ENCODE measurements at regions not wholly inside any gene's neighbourhood (a gene's known extent, or its start where the extent isn't known, plus 50 kb on each side); places are given as distances from the start of the nearest gene placed in this dataset.
"Not testable (repeated sequence)": the region's sequence is repeated elsewhere in the genome, so short reads cannot be mapped to it uniquely, and the experiment has no call there.

- no peak for DNase-seq (ENCODE audit: low read depth in 3 of 3)
Measured at GRCh38 chr2:82120654-82121053, 1816.1 kb upstream of the LRRTM1 start.

GRCh38 chr2:82120115-82120514 lies 1815.6 kb upstream of the LRRTM1 start:
- no peak for DNase-seq (ENCODE audit: low read depth in 3 of 3)

GRCh38 chr2:82109418-82109817 lies 1804.9 kb upstream of the LRRTM1 start:
- DNase-seq (ENCODE audit: low read depth in 3 of 3), result no peak

GRCh38 chr2:82098617-82099016 lies 1794.1 kb upstream of the LRRTM1 start:
- no peak for DNase-seq (ENCODE audit: low read depth in 3 of 3)

- no peak for DNase-seq (ENCODE audit: low read depth in 3 of 3)
Measured at GRCh38 chr2:82089518-82089917, 1785.0 kb upstream of the LRRTM1 start.

GRCh38 chr2:82084679-82085392 lies 1780.3 kb upstream of the LRRTM1 start:
- DNase-seq (ENCODE audit: low read depth in 3 of 3), result no peak

- no peak for DNase-seq (ENCODE audit: low read depth in 3 of 3)
Measured at GRCh38 chr2:82075875-82076274, 1771.3 kb upstream of the LRRTM1 start.

GRCh38 chr2:82062463-82062862 lies 1757.9 kb upstream of the LRRTM1 start:
- DNase-seq (ENCODE audit: low read depth in 3 of 3), result no peak

GRCh38 chr2:82055846-82056245 lies 1751.3 kb upstream of the LRRTM1 start:
- DNase-seq (ENCODE audit: low read depth in 3 of 3), result no peak

GRCh38 chr2:82043867-82044266 lies 1739.3 kb upstream of the LRRTM1 start:
- DNase-seq (ENCODE audit: low read depth in 3 of 3), result no peak

GRCh38 chr2:82027921-82028615 lies 1723.5 kb upstream of the LRRTM1 start:
- no peak for DNase-seq (ENCODE audit: low read depth in 3 of 3)

- no peak for DNase-seq (ENCODE audit: low read depth in 3 of 3)
Measured at GRCh38 chr2:82023710-82024109, 1719.2 kb upstream of the LRRTM1 start.

GRCh38 chr2:82013641-82014040 lies 1709.1 kb upstream of the LRRTM1 start:
- DNase-seq (ENCODE audit: low read depth in 3 of 3), result no peak

GRCh38 chr2:82007071-82007664 lies 1702.6 kb upstream of the LRRTM1 start:
- DNase-seq (ENCODE audit: low read depth in 3 of 3), result no peak

- not testable (repeated sequence) for DNase-seq (ENCODE audit: low read depth in 3 of 3)
Measured at GRCh38 chr2:82005889-82006288, 1701.3 kb upstream of the LRRTM1 start.

GRCh38 chr2:82001614-82002013 lies 1697.1 kb upstream of the LRRTM1 start:
- DNase-seq (ENCODE audit: low read depth in 3 of 3), result no peak

- no peak for DNase-seq (ENCODE audit: low read depth in 3 of 3)
Measured at GRCh38 chr2:82000606-82001005, 1696.1 kb upstream of the LRRTM1 start.

GRCh38 chr2:81996332-81996731 lies 1691.8 kb upstream of the LRRTM1 start:
- DNase-seq (ENCODE audit: low read depth in 3 of 3), result no peak

GRCh38 chr2:81991282-81991681 lies 1686.7 kb upstream of the LRRTM1 start:
- no peak for DNase-seq (ENCODE audit: low read depth in 3 of 3)

GRCh38 chr2:81987370-81987769 lies 1682.8 kb upstream of the LRRTM1 start:
- no peak for DNase-seq (ENCODE audit: low read depth in 3 of 3)

GRCh38 chr2:81984969-81985637 lies 1680.6 kb upstream of the LRRTM1 start:
- no peak for DNase-seq (ENCODE audit: low read depth in 3 of 3)

- no peak for DNase-seq (ENCODE audit: low read depth in 3 of 3)
Measured at GRCh38 chr2:81981585-81981984, 1677.0 kb upstream of the LRRTM1 start.

- no peak for DNase-seq (ENCODE audit: low read depth in 3 of 3)
Measured at GRCh38 chr2:81979086-81979485, 1674.5 kb upstream of the LRRTM1 start.

Data from stimulated activated CD4-positive, alpha-beta T cell treated with anti-CD3 and anti-CD28 coated beads, TNF-alpha, amount 100 ng/mL, for 4 hours (primary cell).